ENCODE measurements at regions not wholly inside any gene's neighbourhood (a gene's known extent, or its start where the extent isn't known, plus 50 kb on each side); places are given as distances from the start of the nearest gene placed in this dataset.

GRCh38 chr1:103945774-103946173 lies 196.1 kb downstream of the AMY1C start:
- no peak overlapping the region for H3K27ac ChIP-seq (ENCODE audit: extremely low read length, insufficient read depth, low read length)
- in situ Hi-C loops (cut with HindIII; ENCODE audit: extremely low pct_ligation_motif_present, low pct_unique_long_range_greater_than_20kb), result loop anchor here (10.0 kb wide), 1 partner anchor 189 kb away; no protein-coding TSS in a partner anchor
- ATAC-seq (no peak), FAIRE-seq (no peak), DNase-seq (ENCODE audit: low spot score) (no peak)
- intact Hi-C loops (cut with micrococcal nuclease; ENCODE audit: unreplicated experiment), result no loop called here
- no peaks in the 10 kb centered on the region for H3K27me3 ChIP-seq (ENCODE audit: control insufficient read depth in 1 of 2, insufficient read depth in 2 of 2, low read length in 2 of 2)
- no peaks in the 10 kb centered on the region for H3K4me1 ChIP-seq (ENCODE audit: insufficient read depth, low read length)
- H3K9me3 ChIP-seq (ENCODE audit: low read length), result no peaks in the 10 kb centered on the region
- POLR2A ChIA-PET, result no interaction called here
- no peaks in the 10 kb centered on the region for H4K20me1 ChIP-seq (ENCODE audit: insufficient read depth, low read length)
- no peak overlapping the region for H3K9ac ChIP-seq (ENCODE audit: insufficient read depth, low read depth, low read length)
- BruUV-seq (replicated peaks), result no TSS peak
- H3K79me2 ChIP-seq (ENCODE audit: insufficient read depth, low read length), result no peaks in the 10 kb centered on the region
- TF ChIP-seq ZNF274 (CRISPR knock-in tag; IDR thresholded peaks at IDR 0.05) (no peak), TSC22D2 (CRISPR knock-in tag; IDR thresholded peaks at IDR 0.05; ENCODE audit: borderline replicate concordance) (no peak), SRF (IDR thresholded peaks at IDR 0.05; ENCODE audit: low read depth, low read length) (no peak), MTF2 (CRISPR knock-in tag; IDR thresholded peaks at IDR 0.05; ENCODE audit: borderline replicate concordance) (no peak)
- H3K36me3 ChIP-seq (replicated peaks in 1 of 2; ENCODE audit: control insufficient read depth in 1 of 2, insufficient read depth in 2 of 2, low read length in 2 of 2), result no peaks in the 10 kb centered on the region
- H2AFZ ChIP-seq (ENCODE audit: low read length), result no peak overlapping the region
- CTCF ChIA-PET (ENCODE audit: low intra/inter-chr PET ratio, low total read pairs), result no interaction called here
- 2% methylated on average over 3 of the region's 3 CpGs for WGBS (ENCODE audit: low lambda C conversion rate)
- no peak overlapping the region for H3K4me3 ChIP-seq (replicated peaks in 1 of 3; ENCODE audit: insufficient read depth in 1 of 3, low read depth in 2 of 3, low read length in 3 of 3)
- H3K4me2 ChIP-seq (ENCODE audit: low read depth, low read length), result no peak overlapping the region

- 0% methylated on average over 3 of the region's 3 CpGs for whole genome bisulfite sequencing (ENCODE audit: low lambda C conversion rate)
- no peak overlapping the region for H3K4me3 ChIP-seq (replicated peaks in 1 of 3; ENCODE audit: insufficient read depth in 1 of 3, low read depth in 2 of 3, low read length in 3 of 3)
- TF ChIP-seq MYC (CRISPR knock-in tag; IDR thresholded peaks at IDR 0.05; ENCODE audit: borderline replicate concordance), result no peak
- TF ChIP-seq SYNCRIP (IDR thresholded peaks at IDR 0.05; ENCODE audit: insufficient read depth, low read depth, low read length), result no peak
- TF ChIP-seq ZKSCAN8 (CRISPR knock-in tag; IDR thresholded peaks at IDR 0.05; ENCODE audit: borderline replicate concordance), result no peak
- no peak for TF ChIP-seq SOX5 (CRISPR knock-in tag; IDR thresholded peaks at IDR 0.05; ENCODE audit: borderline replicate concordance)
- TF ChIP-seq POGZ (CRISPR knock-in tag; IDR thresholded peaks at IDR 0.05), result no peak
- TF ChIP-seq ELF3 (CRISPR knock-in tag; IDR thresholded peaks at IDR 0.05), result no peak
- TF ChIP-seq ZNF503 (CRISPR knock-in tag; IDR thresholded peaks at IDR 0.05), result no peak
- no peak for TF ChIP-seq HOXA3 (CRISPR knock-in tag; IDR thresholded peaks at IDR 0.05)
- no peak for TF ChIP-seq RBM22 (optimal IDR thresholded peaks at IDR 0.05; ENCODE audit: low read length)
- no peak for DNase-seq (ENCODE audit: low spot score)
- ChIA-PET CTCF (ENCODE audit: low intra/inter-chr PET ratio, low total read pairs) (no interaction called here), POLR2A (no interaction called here)
- in situ Hi-C loops (cut with HindIII; ENCODE audit: extremely low pct_ligation_motif_present, low pct_unique_long_range_greater_than_20kb), result loop anchor here (10.0 kb wide), 1 partner anchor 186 kb away; no protein-coding TSS in a partner anchor
- no peak overlapping the region for H3K9ac ChIP-seq (ENCODE audit: insufficient read depth, low read depth, low read length)
- H3K27ac ChIP-seq (ENCODE audit: extremely low read length, insufficient read depth, low read length), result no peak overlapping the region
- no peaks in the 10 kb centered on the region for H3K4me1 ChIP-seq (ENCODE audit: insufficient read depth, low read length)
- no peaks in the 10 kb centered on the region for H3K79me2 ChIP-seq (ENCODE audit: insufficient read depth, low read length)
- H2AFZ ChIP-seq (ENCODE audit: low read length), result no peak overlapping the region
- BruUV-seq (replicated peaks), result no TSS peak
- ATAC-seq, result no peak
- intact Hi-C loops (cut with micrococcal nuclease; ENCODE audit: unreplicated experiment), result loop anchor here (1.0 kb wide), 1 partner anchor 184 kb away; no protein-coding TSS in a partner anchor
- H4K20me1 ChIP-seq (ENCODE audit: insufficient read depth, low read length), result no peaks in the 10 kb centered on the region
- H3K4me2 ChIP-seq (ENCODE audit: low read depth, low read length), result no peak overlapping the region
- H3K9me3 ChIP-seq (ENCODE audit: low read length), result no peaks in the 10 kb centered on the region
- FAIRE-seq, result no peak
- H3K27me3 ChIP-seq (ENCODE audit: control insufficient read depth in 1 of 2, insufficient read depth in 2 of 2, low read length in 2 of 2), result no peaks in the 10 kb centered on the region
- H3K36me3 ChIP-seq (replicated peaks in 1 of 2; ENCODE audit: control insufficient read depth in 1 of 2, insufficient read depth in 2 of 2, low read length in 2 of 2), result no peaks in the 10 kb centered on the region
These were observed 198.8 kb downstream of the AMY1C start for GRCh38 chr1:103948526-103948925.
